GM18519 (cell line): ENCODE measurements at regions not wholly inside any gene's neighbourhood (a gene's known extent, or its start where the extent isn't known, plus 50 kb on each side); places are given as distances from the start of the nearest gene placed in this dataset.
A peak's percentile ranks its signal among the peaks of the same experiment; 100 is the strongest.
"Not testable (repeated sequence)": the region's sequence is repeated elsewhere in the genome, so short reads cannot be mapped to it uniquely, and the experiment has no call there.

Source experiments
- ATAC-seq: cut with Tn5 transposase; IDR thresholded peaks from one replicate; pipeline ENCODE4 v1.9.1; 2021; ENCODE audit warnings: mild to moderate bottlenecking, moderate library complexity; ENCODE audit not compliant: unreplicated experiment, low FRiP score

- ATAC-seq, result no peak
These were observed 476.8 kb upstream of the CYLC2 start for GRCh38 chr9:102518324-102518723.

- ATAC-seq, result no peak
These were observed 480.6 kb upstream of the CYLC2 start for GRCh38 chr9:102514541-102514940.

- no peak for ATAC-seq
These were observed 488.0 kb upstream of the CYLC2 start for GRCh38 chr9:102507044-102507687.

GRCh38 chr9:102506406-102506805, 488.7 kb upstream of the CYLC2 start:
- ATAC-seq, result no peak

- peak; percentile 48 for ATAC-seq
These were observed 495.7 kb upstream of the CYLC2 start for GRCh38 chr9:102499468-102499867.

GRCh38 chr9:102497709-102498108, 497.4 kb upstream of the CYLC2 start:
- ATAC-seq, result no peak

GRCh38 chr9:102486976-102487375, 508.2 kb upstream of the CYLC2 start:
- not testable (repeated sequence) for ATAC-seq

GRCh38 chr9:102483651-102484050, 511.5 kb upstream of the CYLC2 start:
- no peak for ATAC-seq

- ATAC-seq, result no peak
These were observed 512.4 kb upstream of the CYLC2 start for GRCh38 chr9:102482776-102483175.

- ATAC-seq, result no peak
These were observed 515.9 kb upstream of the CYLC2 start for GRCh38 chr9:102479191-102479590.

GRCh38 chr9:102474357-102474756, 520.8 kb upstream of the CYLC2 start:
- ATAC-seq, result no peak

GRCh38 chr9:102469430-102469829, 525.7 kb upstream of the CYLC2 start:
- not testable (repeated sequence) for ATAC-seq

GRCh38 chr9:102461156-102461819, 533.8 kb upstream of the CYLC2 start:
- ATAC-seq, result no peak

- ATAC-seq, result no peak
These were observed 535.3 kb upstream of the CYLC2 start for GRCh38 chr9:102459828-102460227.

- ATAC-seq, result no peak
These were observed 538.6 kb upstream of the CYLC2 start for GRCh38 chr9:102456562-102456961.

- no peak for ATAC-seq
These were observed 549.2 kb upstream of the CYLC2 start for GRCh38 chr9:102445906-102446305.

GRCh38 chr9:102445181-102445747, 549.9 kb upstream of the CYLC2 start:
- no peak for ATAC-seq

GRCh38 chr9:102439583-102439982, 555.5 kb upstream of the CYLC2 start:
- ATAC-seq, result no peak

- not testable (repeated sequence) for ATAC-seq
These were observed 558.5 kb upstream of the CYLC2 start for GRCh38 chr9:102436599-102436998.

- ATAC-seq, result no peak
These were observed 559.7 kb upstream of the CYLC2 start for GRCh38 chr9:102435427-102435826.

GRCh38 chr9:102434545-102434944, 560.6 kb upstream of the CYLC2 start:
- ATAC-seq, result no peak

- ATAC-seq, result no peak
These were observed 566.8 kb upstream of the CYLC2 start for GRCh38 chr9:102428305-102428704.
